CD4-positive, alpha-beta T cell (primary cell): ENCODE measurements at regions not wholly inside any gene's neighbourhood (a gene's known extent, or its start where the extent isn't known, plus 50 kb on each side); places are given as distances from the start of the nearest gene placed in this dataset.
A peak's percentile ranks its signal among the peaks of the same experiment; 100 is the strongest.

Experiments used
- ATAC-seq: fragments of 200-7000 bp; cut with Tn5 transposase; one replicate; pipeline ENCODE4 v1.10.0; 2022; ENCODE audit warnings: mild to moderate bottlenecking; ENCODE audit not compliant: poor library complexity
- CTCF ChIA-PET: fragments of 350-600 bp; sonication (Branson Sonifier 250); formaldehyde crosslinking; loops from one replicate; lab custom pipeline; 2021; ENCODE audit warnings: antibody characterized with exemption, inconsistent platforms; lab: Charles Lee
- POLR2A ChIA-PET: fragments of 350-600 bp; sonication (Branson Sonifier 250); formaldehyde crosslinking; loops from one replicate; lab custom pipeline; 2021; ENCODE audit warnings: antibody characterized with exemption, inconsistent platforms; lab: Charles Lee
- DNase-seq, 14 experiments: peaks; one replicate each; pipeline ENCODE4 v3.0.0-alpha.2; 2013 to 2020; ENCODE audit warnings: mixed read lengths in 2 of 14
- H3K27ac ChIP-seq, 2 donors: one replicate each; pipeline versions ENCODE4 v1.5.1 to v1.7.0; 2013; ENCODE audit warnings: low read length in 2 of 2, low read depth in 1 of 2, mild to moderate bottlenecking in 1 of 2
- H3K27me3 ChIP-seq, 2 experiments: 1 replicate in 1 of 2; 2 replicates in 1 of 2; pipeline versions ENCODE4 v1.6.1 to v1.7.0; 2013; ENCODE audit warnings: low read length in 2 of 2, control low read depth in 1 of 2, mild to moderate bottlenecking in 1 of 2, moderate library complexity in 1 of 2; ENCODE audit not compliant: insufficient read depth in 2 of 2, control insufficient read depth in 1 of 2
- H3K36me3 ChIP-seq: one replicate; pipeline ENCODE4 v1.6.1; 2013; ENCODE audit warnings: low read length, control low read depth; ENCODE audit not compliant: insufficient read depth
- H3K4me1 ChIP-seq: one replicate; pipeline ENCODE4 v1.6.1; 2013; ENCODE audit warnings: low read length, control low read depth; ENCODE audit not compliant: insufficient read depth
- H3K4me3 ChIP-seq: one replicate; pipeline ENCODE4 v1.5.1; 2013; ENCODE audit warnings: mild to moderate bottlenecking, low read length, moderate library complexity
- H3K9me3 ChIP-seq, 2 experiments: 1 replicate in 1 of 2; 2 replicates in 1 of 2; pipeline versions ENCODE4 v1.6.1 to v1.7.0; 2013; ENCODE audit warnings: low read length in 2 of 2, mild to moderate bottlenecking in 2 of 2, control low read depth in 1 of 2, moderate library complexity in 1 of 2; ENCODE audit not compliant: control insufficient read depth in 1 of 2, insufficient read depth in 1 of 2
- H3K27ac Mint-ChIP-seq: one replicate; pipeline ENCODE4 v1.8.0; 2020; ENCODE audit warnings: mixed read lengths
- H3K27me3 Mint-ChIP-seq: one replicate; pipeline ENCODE4 v1.8.0; 2021; ENCODE audit warnings: mixed read lengths
- H3K36me3 Mint-ChIP-seq: one replicate; pipeline ENCODE4 v1.8.0; 2021; ENCODE audit warnings: low read depth, mixed read lengths
- H3K4me1 Mint-ChIP-seq: one replicate; pipeline ENCODE4 v1.8.0; 2021; ENCODE audit warnings: low read depth, mixed read lengths
- H3K4me3 Mint-ChIP-seq: one replicate; pipeline ENCODE4 v1.8.0; 2020; ENCODE audit warnings: mild to moderate bottlenecking, mixed read lengths
- H3K9me3 Mint-ChIP-seq: one replicate; pipeline ENCODE4 v1.8.0; 2020; ENCODE audit warnings: mixed read lengths
- CTCF ChIP-seq: fragments of 200-600 bp; IDR thresholded peaks from one replicate; pipeline ENCODE4 v1.8.0; 2022; ENCODE audit warnings: antibody characterized with exemption, mild to moderate bottlenecking
- intact Hi-C, 2 experiments: fragments of 100-400 bp; cut with DNase I in 1 of 2; cut with micrococcal nuclease in 1 of 2; formaldehyde crosslinking; loops; one replicate each; pipeline versions ENCODE4 v1.15.1 to v1.9.0; 2023 to 2025; cut with DNase I, micrococcal nuclease

GRCh38 chr15:93239591-93239990, 150.6 kb upstream of the RGMA start:
- Mint-ChIP-seq H3K27me3 (peaks cover 4% of the 10 kb centered on the region), H3K36me3 (no peaks in the 10 kb centered on the region), H3K27ac (no peak overlapping the region)

GRCh38 chr15:93238641-93239040, 149.6 kb upstream of the RGMA start:
- no peak for DNase-seq
- peaks cover 15% of the 10 kb centered on the region for H3K4me1 Mint-ChIP-seq
- peaks cover 0 to 5% of the 10 kb centered on the region in 2 experiments for H3K27me3 ChIP-seq
- no peaks in the 10 kb centered on the region for H3K36me3 ChIP-seq
- H3K4me1 ChIP-seq, result no peaks in the 10 kb centered on the region
- intact Hi-C loops, result no loop called here
- H3K27ac Mint-ChIP-seq, result no peak overlapping the region
- no peaks in the 10 kb centered on the region for H3K36me3 Mint-ChIP-seq
- H3K4me3 Mint-ChIP-seq, result no peak overlapping the region
- no peak for ATAC-seq
- H3K9me3 ChIP-seq, result peaks cover 0 to 13% of the 10 kb centered on the region in 2 experiments
- H3K9me3 Mint-ChIP-seq, result no peaks in the 10 kb centered on the region
- H3K27ac ChIP-seq, result no peak overlapping the region
- no peak for TF ChIP-seq CTCF
- ChIA-PET POLR2A (no interaction called here), CTCF (no interaction called here)
- H3K4me3 ChIP-seq, result no peak overlapping the region
- H3K27me3 Mint-ChIP-seq, result peaks cover 4% of the 10 kb centered on the region

More at GRCh38 chr15:93239591-93239990, 150.6 kb upstream of the RGMA start:
- TF ChIP-seq CTCF, result no peak
- DNase-seq (no peak), ATAC-seq (no peak)
- no peak overlapping the region for H3K4me3 ChIP-seq
- ChIA-PET CTCF (no interaction called here), POLR2A (no interaction called here)
- H3K27me3 ChIP-seq, result peaks cover 0 to 5% of the 10 kb centered on the region in 2 experiments
- H3K36me3 ChIP-seq, result no peaks in the 10 kb centered on the region
- Mint-ChIP-seq H3K4me3 (no peak overlapping the region), H3K9me3 (no peaks in the 10 kb centered on the region), H3K4me1 (peaks cover 15% of the 10 kb centered on the region)
- peaks cover 0 to 13% of the 10 kb centered on the region in 2 experiments for H3K9me3 ChIP-seq
- intact Hi-C loops, result no loop called here
- no peaks in the 10 kb centered on the region for H3K4me1 ChIP-seq
- no peak overlapping the region for H3K27ac ChIP-seq

- peaks cover 16% of the 10 kb centered on the region for H3K27me3 Mint-ChIP-seq
- H3K27ac ChIP-seq, result no peak overlapping the region
- H3K9me3 Mint-ChIP-seq, result no peaks in the 10 kb centered on the region
- CTCF ChIA-PET, result no interaction called here
- no peaks in the 10 kb centered on the region for H3K36me3 ChIP-seq
- H3K27ac Mint-ChIP-seq, result no peak overlapping the region
- H3K4me3 Mint-ChIP-seq, result peak overlapping the region; percentile 52
- H3K27me3 ChIP-seq, result peaks cover 0 to 5% of the 10 kb centered on the region in 2 experiments
- TF ChIP-seq CTCF, result no peak
- peaks cover 6% of the 10 kb centered on the region for H3K4me1 ChIP-seq
- peaks cover 20% of the 10 kb centered on the region for H3K4me1 Mint-ChIP-seq
- peak overlapping the region; percentile 41 for H3K4me3 ChIP-seq
- intact Hi-C loops, result no loop called here
- ATAC-seq (no peak), DNase-seq (peak in 2 of 14 experiments; percentile 56 to 58)
- H3K9me3 ChIP-seq, result peaks cover 0 to 9% of the 10 kb centered on the region in 2 experiments
- no peaks in the 10 kb centered on the region for H3K36me3 Mint-ChIP-seq
- POLR2A ChIA-PET, result no interaction called here
These were observed 147.1 kb upstream of the RGMA start for GRCh38 chr15:93235926-93236780.
